IMR-90 (cell line): ENCODE measurements at regions not wholly inside any gene's neighbourhood (a gene's known extent, or its start where the extent isn't known, plus 50 kb on each side); places are given as distances from the start of the nearest gene placed in this dataset.

Source experiments
- ATAC-seq: fragments of 200-7000 bp; cut with Tn5 transposase; 2 replicates; pipeline ENCODE4 v1.9.1; 2020; ENCODE audit warnings: low read depth, mild to moderate bottlenecking, moderate library complexity
- BruUV-seq: library from RNA; stranded (reverse); fragments of 400-500 nt; replicated peaks from 2 replicates; lab custom pipeline; 2021; lab: Mats Ljungman, UMichigan
- CTCF ChIA-PET: fragments of 300-600 bp; formaldehyde crosslinking; extraction: SDS; loops from one replicate; lab custom pipeline; 2021; ENCODE audit warnings: antibody characterized with exemption; lab: Yijun Ruan, JAX
- POLR2A ChIA-PET: fragments of 300-600 bp; sonication (Branson Sonifier 250); formaldehyde crosslinking; loops from one replicate; lab custom pipeline; 2022; ENCODE audit warnings: antibody characterized with exemption; ENCODE audit not compliant: unreplicated experiment; lab: Charles Lee
- DNase-seq: peaks from one replicate; pipeline ENCODE4 v3.0.0; 2013
- H2AFZ ChIP-seq: replicated peaks from 2 replicates; pipeline ENCODE3; 2013; ENCODE audit warnings: low read length, mild to moderate bottlenecking; ENCODE audit not compliant: poor library complexity
- H2AK5ac ChIP-seq: 2 replicates; pipeline ENCODE4 v1.6.1; 2013; ENCODE audit warnings: low read depth, low read length, inconsistent platforms
- H2AK9ac ChIP-seq: replicated peaks from 2 replicates; pipeline ENCODE3; 2013; ENCODE audit warnings: mild to moderate bottlenecking, low read depth, low read length, moderate library complexity; ENCODE audit not compliant: poor library complexity
- H2BK120ac ChIP-seq: 2 replicates; pipeline ENCODE4 v1.6.1; 2013; ENCODE audit warnings: low read depth, low read length, inconsistent platforms
- H2BK15ac ChIP-seq: 3 replicates; pipeline ENCODE4 v1.6.1; 2013; ENCODE audit warnings: low read depth, low read length, inconsistent platforms
- H2BK20ac ChIP-seq: 2 replicates; pipeline ENCODE4 v1.6.1; 2013; ENCODE audit warnings: low read depth, mild to moderate bottlenecking, inconsistent platforms, low read length, moderate library complexity
- H2BK5ac ChIP-seq: 2 replicates; pipeline ENCODE4 v1.6.1; 2013; ENCODE audit warnings: mild to moderate bottlenecking, low read depth, low read length, inconsistent platforms; ENCODE audit not compliant: poor library complexity, severe bottlenecking
- H3K14ac ChIP-seq: replicated peaks from 2 replicates; pipeline ENCODE4 v1.6.1; 2013; ENCODE audit warnings: low read depth, low read length, inconsistent platforms
- H3K18ac ChIP-seq: 2 replicates; pipeline ENCODE4 v1.6.1; 2013; ENCODE audit warnings: low read depth, low read length, control low read depth
- H3K23ac ChIP-seq: 2 replicates; pipeline ENCODE4 v1.6.1; 2013; ENCODE audit warnings: low read depth, low read length, inconsistent platforms
- H3K27ac ChIP-seq: 2 replicates; pipeline ENCODE4 v1.5.1; 2013; ENCODE audit warnings: mild to moderate bottlenecking, control low read depth, low read length; ENCODE audit not compliant: insufficient read depth
- H3K27me3 ChIP-seq: 2 replicates; pipeline ENCODE4 v1.6.1; 2013; ENCODE audit warnings: low read length; ENCODE audit not compliant: control insufficient read depth, insufficient read depth
- H3K36me3 ChIP-seq: 2 replicates; pipeline ENCODE4 v1.6.1; 2013; ENCODE audit warnings: low read length, mixed read lengths; ENCODE audit not compliant: control insufficient read depth, insufficient read depth
- H3K4ac ChIP-seq: 2 replicates; pipeline ENCODE4 v1.6.1; 2013; ENCODE audit warnings: low read depth, low read length, inconsistent platforms
- H3K4me1 ChIP-seq: 2 replicates; pipeline ENCODE4 v1.6.1; 2013; ENCODE audit warnings: low read length, mixed read lengths; ENCODE audit not compliant: control insufficient read depth, insufficient read depth
- H3K4me2 ChIP-seq: 2 replicates; pipeline ENCODE4 v1.6.1; 2013; ENCODE audit warnings: low read depth, mild to moderate bottlenecking, control low read depth, low read length, moderate library complexity
- H3K4me3 ChIP-seq: 2 replicates; pipeline ENCODE4 v1.5.1; 2013; ENCODE audit warnings: low read depth, mild to moderate bottlenecking, control low read depth, low read length, moderate library complexity; ENCODE audit not compliant: insufficient read depth
- H3K56ac ChIP-seq: 2 replicates; pipeline ENCODE4 v1.6.1; 2013; ENCODE audit warnings: low read length, inconsistent platforms; ENCODE audit not compliant: insufficient read depth; ENCODE audit errors: extremely low read depth
- H3K79me1 ChIP-seq, 2 experiments: 2 replicates each; pipeline ENCODE4 v1.6.1; 2013; ENCODE audit warnings: low read length in 2 of 2, inconsistent platforms in 1 of 2, low read depth in 1 of 2
- H3K9ac ChIP-seq: 2 replicates; pipeline ENCODE4 v1.6.1; 2013; ENCODE audit warnings: low read depth, low read length, control low read depth
- H3K9me1 ChIP-seq: 2 replicates; pipeline ENCODE4 v1.6.1; 2013; ENCODE audit warnings: low read length, inconsistent platforms; ENCODE audit not compliant: insufficient read depth
- H3K9me3 ChIP-seq: 2 replicates; pipeline ENCODE4 v1.6.1; 2013; ENCODE audit warnings: low read length; ENCODE audit not compliant: control insufficient read depth, insufficient read depth
- H4K20me1 ChIP-seq: 2 replicates; pipeline ENCODE4 v1.6.1; 2013; ENCODE audit warnings: low read length, inconsistent platforms; ENCODE audit not compliant: insufficient read depth
- H4K5ac ChIP-seq: 2 replicates; pipeline ENCODE4 v1.6.1; 2013; ENCODE audit warnings: mild to moderate bottlenecking, low read depth, low read length, control low read depth
- H4K8ac ChIP-seq, 2 experiments: 2 replicates each; pipeline ENCODE4 v1.6.1; 2013; ENCODE audit warnings: low read depth in 2 of 2, low read length in 2 of 2, control low read depth in 1 of 2, inconsistent platforms in 1 of 2
- H4K91ac ChIP-seq: 2 replicates; pipeline ENCODE4 v1.6.1; 2013; ENCODE audit warnings: low read depth, low read length, inconsistent platforms; ENCODE audit not compliant: insufficient read depth
- WGBS, 2 experiments: methylation state at CpG; one replicate each; pipeline versions ENCODE4 v1.1.5 to v1.1.7; 2013; ENCODE audit warnings: missing lambda C conversion rate in 2 of 2; ENCODE audit not compliant: insufficient read length in 1 of 2; ENCODE audit errors: extremely low coverage in 2 of 2; 5-methylcytosine and 5-hydroxymethylcytosine counted together
- dilution Hi-C: fragments of 300-500 bp; cut with HindIII; formaldehyde crosslinking; loops from one replicate; pipeline ENCODE4 v1.14.3; 2018; ENCODE audit warnings: low sequenced_read_pairs; ENCODE audit not compliant: unreplicated experiment
- in situ Hi-C: fragments of 300-500 bp; cut with MboI; formaldehyde crosslinking; loops from 3 replicates; pipeline ENCODE4 v1.14.3; 2019; ENCODE audit warnings: low sequenced_read_pairs, inconsistent platforms, mixed read lengths
- intact Hi-C: fragments of 100-400 bp; cut with micrococcal nuclease; formaldehyde crosslinking; loops from 2 replicates; pipeline ENCODE4 v1.10.0; 2022
- TF ChIP-seq, protein P1 (sequence below): fragments of 150-350 bp; IDR thresholded peaks from 2 replicates; pipeline ENCODE4 v1.6.1; 2017; ENCODE audit warnings: mild to moderate bottlenecking, antibody characterized with exemption, low read length, low read depth

DNA sequence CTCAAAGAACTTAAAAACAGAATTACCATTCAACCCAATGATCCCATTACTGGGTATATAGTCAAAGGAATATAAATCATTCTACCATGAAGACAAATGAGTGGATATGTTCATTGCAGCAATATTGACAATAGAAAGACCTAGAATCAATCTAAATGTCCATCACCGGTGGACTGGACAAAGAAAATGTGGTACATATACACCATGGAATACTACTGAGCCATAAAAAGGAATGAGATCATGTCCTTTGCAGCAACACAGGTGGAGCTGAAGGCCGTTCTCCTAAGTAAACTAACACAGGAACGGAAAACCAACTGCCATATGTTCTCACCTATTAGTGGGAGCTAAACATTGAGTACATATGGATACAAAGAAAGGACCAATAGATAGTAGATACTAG is 576.7 kb upstream of the CITED2 start:
- Histone ChIP-seq H3K56ac (no peak overlapping the region), H2AK9ac (no peak overlapping the region), H2BK120ac (no peak overlapping the region), H2BK15ac (no peak overlapping the region), H3K9me3 (no peaks in the 10 kb centered on the region), H4K20me1 (no peaks in the 10 kb centered on the region), H4K5ac (no peak overlapping the region), H2BK20ac (no peak overlapping the region), H2AFZ (no peak overlapping the region), H3K27ac (no peak overlapping the region), H3K4me1 (no peaks in the 10 kb centered on the region), H3K4me3 (no peak overlapping the region), H3K79me1 (no peaks in the 10 kb centered on the region), H3K9ac (no peak overlapping the region), H3K27me3 (no peaks in the 10 kb centered on the region), H3K4ac (no peak overlapping the region), H3K4me2 (no peak overlapping the region), H3K23ac (no peak overlapping the region), H2BK5ac (no peak overlapping the region), H4K8ac (no peak overlapping the region), H3K36me3 (no peaks in the 10 kb centered on the region), H3K14ac (no peak overlapping the region), H2AK5ac (no peak overlapping the region), H3K18ac (no peak overlapping the region), H3K9me1 (no peaks in the 10 kb centered on the region), H4K91ac (no peak overlapping the region)
- POLR2A ChIA-PET: no interaction called here
- DNase-seq: no peak
- ATAC-seq: no peak
- in situ Hi-C loops: no loop called here
- no CpG with 5 or more reads among the region's 3 CpGs for WGBS, 2 experiments
- CTCF ChIA-PET: no interaction called here
- TF ChIP-seq, protein P1, sequence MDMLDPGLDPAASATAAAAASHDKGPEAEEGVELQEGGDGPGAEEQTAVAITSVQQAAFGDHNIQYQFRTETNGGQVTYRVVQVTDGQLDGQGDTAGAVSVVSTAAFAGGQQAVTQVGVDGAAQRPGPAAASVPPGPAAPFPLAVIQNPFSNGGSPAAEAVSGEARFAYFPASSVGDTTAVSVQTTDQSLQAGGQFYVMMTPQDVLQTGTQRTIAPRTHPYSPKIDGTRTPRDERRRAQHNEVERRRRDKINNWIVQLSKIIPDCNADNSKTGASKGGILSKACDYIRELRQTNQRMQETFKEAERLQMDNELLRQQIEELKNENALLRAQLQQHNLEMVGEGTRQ: no peak
- BruUV-seq: no TSS peak
- intact Hi-C loops: no loop called here
- dilution Hi-C loops: no loop called here
